ENCODE measurements at regions not wholly inside any gene's neighbourhood (a gene's known extent, or its start where the extent isn't known, plus 50 kb on each side); places are given as distances from the start of the nearest gene placed in this dataset.

DNA sequence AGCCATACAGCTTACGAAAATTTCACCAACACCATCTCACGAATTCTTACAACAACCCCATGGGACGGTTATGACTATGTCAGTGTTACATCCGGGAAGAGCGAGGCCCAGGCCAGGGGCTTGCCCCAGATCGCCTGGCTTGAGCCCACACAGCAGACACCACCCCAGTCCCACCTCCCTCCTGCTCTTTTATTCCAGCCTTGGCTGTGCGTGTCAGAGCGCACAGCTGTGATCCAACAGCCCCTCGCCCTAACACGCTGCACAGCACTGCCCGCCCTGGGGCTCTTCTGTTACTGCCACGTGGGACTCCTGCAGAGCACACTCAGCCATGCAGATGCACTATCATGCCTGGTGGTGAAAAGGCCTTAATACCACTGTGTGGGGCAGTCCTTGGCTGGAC lies 127.9 kb downstream of the ENGASE start:
- no peaks in the 10 kb centered on the region for H3K4me1 Mint-ChIP-seq (ENCODE audit: low read depth)
- CTCF ChIA-PET, result interaction anchor here (1.0 kb wide), 1 partner anchor 115 kb away, joined by 3 read pairs; no protein-coding TSS in a partner anchor
- ATAC-seq, result no peak
- POLR2A ChIA-PET, result no interaction called here
- H3K27me3 Mint-ChIP-seq, result peaks cover 13% of the 10 kb centered on the region
- no peaks in the 10 kb centered on the region for H3K36me3 Mint-ChIP-seq (ENCODE audit: low read depth)
- intact Hi-C loops (cut with micrococcal nuclease), result no loop called here
- TF ChIP-seq, protein P1, sequence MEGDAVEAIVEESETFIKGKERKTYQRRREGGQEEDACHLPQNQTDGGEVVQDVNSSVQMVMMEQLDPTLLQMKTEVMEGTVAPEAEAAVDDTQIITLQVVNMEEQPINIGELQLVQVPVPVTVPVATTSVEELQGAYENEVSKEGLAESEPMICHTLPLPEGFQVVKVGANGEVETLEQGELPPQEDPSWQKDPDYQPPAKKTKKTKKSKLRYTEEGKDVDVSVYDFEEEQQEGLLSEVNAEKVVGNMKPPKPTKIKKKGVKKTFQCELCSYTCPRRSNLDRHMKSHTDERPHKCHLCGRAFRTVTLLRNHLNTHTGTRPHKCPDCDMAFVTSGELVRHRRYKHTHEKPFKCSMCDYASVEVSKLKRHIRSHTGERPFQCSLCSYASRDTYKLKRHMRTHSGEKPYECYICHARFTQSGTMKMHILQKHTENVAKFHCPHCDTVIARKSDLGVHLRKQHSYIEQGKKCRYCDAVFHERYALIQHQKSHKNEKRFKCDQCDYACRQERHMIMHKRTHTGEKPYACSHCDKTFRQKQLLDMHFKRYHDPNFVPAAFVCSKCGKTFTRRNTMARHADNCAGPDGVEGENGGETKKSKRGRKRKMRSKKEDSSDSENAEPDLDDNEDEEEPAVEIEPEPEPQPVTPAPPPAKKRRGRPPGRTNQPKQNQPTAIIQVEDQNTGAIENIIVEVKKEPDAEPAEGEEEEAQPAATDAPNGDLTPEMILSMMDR (IDR thresholded peaks at IDR 0.05), result no peak
- no peak for DNase-seq
- no peak overlapping the region for H3K4me3 Mint-ChIP-seq
- H3K27ac Mint-ChIP-seq, result no peak overlapping the region
- no peaks in the 10 kb centered on the region for H3K9me3 Mint-ChIP-seq

DNA sequence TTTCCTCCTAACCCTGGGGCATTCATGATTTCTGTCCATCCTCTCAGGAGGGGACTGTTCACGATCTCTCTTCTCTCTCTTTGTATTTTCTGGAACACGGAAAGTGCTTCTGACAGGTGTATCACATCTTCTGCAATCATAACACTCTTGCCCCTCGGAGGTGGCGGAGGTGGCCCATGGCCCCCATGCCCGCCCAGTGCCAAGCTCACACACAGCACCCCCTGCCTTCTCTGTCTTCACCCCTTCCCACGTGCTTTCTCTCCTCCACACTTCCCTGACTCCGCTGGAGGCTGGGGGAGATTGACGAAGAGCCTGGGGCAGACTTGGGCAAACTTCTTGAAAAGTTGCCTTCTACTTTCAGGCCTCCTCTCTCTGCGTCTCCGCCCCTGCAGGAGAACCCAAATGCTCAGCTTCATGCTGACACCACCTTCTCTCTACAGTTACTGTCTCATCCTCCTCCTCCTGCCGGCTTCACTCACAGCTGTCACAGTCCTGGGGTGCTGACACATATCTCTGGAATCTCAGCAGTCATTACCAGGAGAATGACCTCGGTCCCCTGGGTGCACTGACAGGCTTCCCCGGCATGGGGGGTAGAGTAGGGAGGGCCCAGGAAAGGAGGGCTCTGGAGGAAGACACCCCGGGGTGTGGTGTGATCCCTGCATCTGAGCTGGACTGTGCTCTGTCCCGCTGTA lies 127.1 kb downstream of the ENGASE start:
- H3K36me3 Mint-ChIP-seq (ENCODE audit: low read depth), result no peaks in the 10 kb centered on the region
- TF ChIP-seq, protein P1 (IDR thresholded peaks at IDR 0.05), result no peak
- intact Hi-C loops (cut with micrococcal nuclease), result no loop called here
- peaks cover 13% of the 10 kb centered on the region for H3K27me3 Mint-ChIP-seq
- ATAC-seq (no peak), DNase-seq (no peak)
- H3K27ac Mint-ChIP-seq, result no peak overlapping the region
- POLR2A ChIA-PET, result interaction anchor here (1.1 kb wide), 1 partner anchor 11 kb away, joined by 3 read pairs; no protein-coding TSS in a partner anchor
- no peaks in the 10 kb centered on the region for H3K4me1 Mint-ChIP-seq (ENCODE audit: low read depth)
- no peaks in the 10 kb centered on the region for H3K9me3 Mint-ChIP-seq
- CTCF ChIA-PET, result interaction anchor here (1.0 kb wide), 1 partner anchor 114 kb away, joined by 3 read pairs; no protein-coding TSS in a partner anchor
- no peak overlapping the region for H3K4me3 Mint-ChIP-seq

DNA sequence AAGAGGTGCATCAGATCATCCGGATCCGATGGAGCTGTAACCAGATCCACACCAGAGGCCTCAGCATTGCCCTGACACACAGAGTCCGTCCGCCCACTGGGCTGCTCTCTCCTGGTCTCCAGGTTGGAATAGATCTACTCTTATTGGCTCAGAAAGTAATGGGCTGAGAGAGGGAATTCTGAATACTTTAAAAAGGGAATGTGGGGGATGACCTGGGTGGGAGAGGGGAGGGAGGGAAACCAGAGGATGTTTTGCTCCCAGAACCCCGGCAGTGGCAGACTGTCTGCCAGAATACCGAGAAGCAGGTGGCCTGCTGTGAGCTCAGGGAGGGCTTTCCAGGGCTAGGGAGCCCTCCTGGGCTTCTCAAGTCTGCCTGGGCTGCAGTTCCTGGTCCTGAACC lies 126.5 kb downstream of the ENGASE start:
- CTCF ChIA-PET, result no interaction called here
- POLR2A ChIA-PET, result interaction anchor here (1.1 kb wide), 1 partner anchor 11 kb away, joined by 3 read pairs; no protein-coding TSS in a partner anchor

DNA sequence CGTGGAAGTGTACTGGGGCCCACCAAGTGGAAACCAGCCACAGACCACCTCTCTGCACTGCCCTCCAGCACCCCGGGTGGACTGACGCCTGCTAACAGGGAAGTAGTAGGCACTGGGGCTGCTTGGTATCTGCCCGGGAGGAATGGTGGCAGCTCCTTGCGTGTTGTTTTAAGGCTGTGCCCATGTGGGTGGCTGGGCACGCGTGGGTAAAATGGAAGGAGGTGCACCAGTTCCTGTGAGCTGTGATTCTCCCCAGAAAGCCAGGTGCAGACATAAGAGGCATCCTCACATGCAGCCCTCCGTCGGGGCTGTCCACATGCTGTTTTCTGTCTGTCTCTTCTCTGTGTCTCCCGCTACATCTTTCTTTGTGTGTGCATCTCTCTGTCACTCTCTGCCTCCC lies 122.3 kb downstream of the ENGASE start:
- Mint-ChIP-seq H3K36me3 (ENCODE audit: low read depth) (no peaks in the 10 kb centered on the region), H3K4me1 (ENCODE audit: low read depth) (no peaks in the 10 kb centered on the region), H3K27ac (no peak overlapping the region), H3K4me3 (no peak overlapping the region), H3K27me3 (peaks cover 23% of the 10 kb centered on the region), H3K9me3 (no peaks in the 10 kb centered on the region)
- TF ChIP-seq, protein P1 (IDR thresholded peaks at IDR 0.05), result no peak
- ChIA-PET POLR2A (no interaction called here), CTCF (no interaction called here)
- intact Hi-C loops (cut with micrococcal nuclease), result no loop called here
- ATAC-seq (no peak), DNase-seq (no peak)

More for the DNA sequence above, 126.5 kb downstream of the ENGASE start:
- no peaks in the 10 kb centered on the region for H3K9me3 Mint-ChIP-seq
- no peak overlapping the region for H3K4me3 Mint-ChIP-seq
- no peaks in the 10 kb centered on the region for H3K4me1 Mint-ChIP-seq (ENCODE audit: low read depth)
- TF ChIP-seq, protein P1 (IDR thresholded peaks at IDR 0.05), result no peak
- H3K27ac Mint-ChIP-seq, result no peak overlapping the region
- ATAC-seq (no peak), DNase-seq (no peak)
- H3K36me3 Mint-ChIP-seq (ENCODE audit: low read depth), result no peaks in the 10 kb centered on the region
- peaks cover 13% of the 10 kb centered on the region for H3K27me3 Mint-ChIP-seq
- intact Hi-C loops (cut with micrococcal nuclease), result no loop called here

DNA sequence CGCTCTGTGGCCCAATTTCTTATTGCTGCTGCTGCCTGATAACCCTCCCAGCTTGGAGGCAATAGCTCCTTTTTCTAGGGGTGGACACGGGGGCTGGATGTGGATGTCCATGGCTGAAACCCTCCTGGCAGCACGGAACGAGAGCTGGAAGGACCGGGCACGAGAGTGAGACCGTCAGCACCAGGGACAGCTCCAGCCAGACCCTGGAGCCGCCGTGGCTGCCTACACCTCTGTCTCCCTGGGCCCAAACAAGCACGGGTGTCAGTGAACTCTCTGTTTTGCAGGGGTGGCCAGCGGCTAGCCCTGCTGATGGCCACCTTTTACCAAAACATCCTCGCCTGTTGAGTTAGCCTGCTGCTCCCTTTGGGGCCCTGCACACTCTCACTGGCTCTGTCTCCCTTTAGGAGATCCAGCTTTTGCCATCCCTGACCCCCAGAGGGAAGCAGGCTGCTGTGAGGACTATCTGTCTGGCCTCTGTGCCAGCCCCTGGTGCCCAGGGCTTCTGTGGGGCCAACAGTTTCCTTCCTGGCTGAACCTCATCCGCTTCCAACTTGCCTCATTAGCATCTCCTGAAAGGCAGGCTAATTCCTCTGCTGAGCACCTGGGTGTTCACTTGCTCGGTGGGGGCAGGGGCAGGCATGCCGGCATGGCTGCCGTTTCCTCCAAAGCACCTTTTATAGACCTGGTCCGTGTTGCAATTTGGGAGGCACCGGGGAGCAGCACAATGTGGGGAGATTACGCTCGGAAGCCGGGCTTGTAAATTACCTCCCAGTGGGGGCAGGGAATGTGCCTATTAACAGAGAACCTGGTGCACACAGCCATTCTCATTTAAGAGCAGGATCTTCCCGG lies 118.1 kb downstream of the ENGASE start:
- Mint-ChIP-seq H3K4me3 (no peak overlapping the region), H3K36me3 (ENCODE audit: low read depth) (no peaks in the 10 kb centered on the region), H3K27ac (no peak overlapping the region), H3K27me3 (peaks cover 25% of the 10 kb centered on the region), H3K4me1 (ENCODE audit: low read depth) (no peaks in the 10 kb centered on the region), H3K9me3 (no peaks in the 10 kb centered on the region)
- POLR2A ChIA-PET, result no interaction called here
- intact Hi-C loops (cut with micrococcal nuclease), result no loop called here
- DNase-seq (peak; percentile 46), ATAC-seq (no peak)
- CTCF ChIA-PET, result interaction anchor here (0.6 to 1.6 kb wide), 3 partner anchors 199 to 201 kb away, joined by 3 to 6 read pairs (median 3); no protein-coding TSS in a partner anchor
- TF ChIP-seq, protein P1 (IDR thresholded peaks at IDR 0.05), result no peak
